Spleen (tissue), 11 donors: ENCODE measurements at regions not wholly inside any gene's neighbourhood (a gene's known extent, or its start where the extent isn't known, plus 50 kb on each side); places are given as distances from the start of the nearest gene placed in this dataset.

Source experiments
- DNase-seq: peaks from one replicate; pipeline ENCODE4 v3.0.0-alpha.2; 2020
- H3K27ac ChIP-seq, 8 donors: fragments of 200-600 bp; sonication (generic) in 7 of 8; 1 replicate in 4 of 8; 2 replicates in 4 of 8; pipeline versions ENCODE4 v1.5.0 to v1.8.0; 2016 to 2021; ENCODE audit warnings: inconsistent platforms in 4 of 8, mild to moderate bottlenecking in 4 of 8, moderate library complexity in 1 of 8
- H3K27me3 ChIP-seq, 7 donors: fragments of 200-600 bp; sonication (generic) in 6 of 7; replicated peaks in 1 of 7; 1 replicate in 4 of 7; 2 replicates in 3 of 7; pipeline versions ENCODE4 v1.5.0 to v1.8.0; 2016 to 2021; ENCODE audit warnings: inconsistent platforms in 3 of 7, mild to moderate bottlenecking in 1 of 7
- H3K36me3 ChIP-seq, 6 donors: fragments of 200-600 bp; sonication (generic) in 5 of 6; 1 replicate in 4 of 6; 2 replicates in 2 of 6; pipeline versions ENCODE4 v1.5.0 to v1.8.0; 2016 to 2021; ENCODE audit warnings: inconsistent platforms in 2 of 6
- H3K4me1 ChIP-seq, 6 donors: fragments of 200-600 bp; sonication (generic) in 5 of 6; 1 replicate in 3 of 6; 2 replicates in 3 of 6; pipeline versions ENCODE4 v1.5.0 to v1.8.0; 2016 to 2021; ENCODE audit warnings: inconsistent platforms in 3 of 6
- H3K4me3 ChIP-seq, 8 donors: fragments of 200-600 bp; sonication (generic) in 7 of 8; 1 replicate in 4 of 8; 2 replicates in 4 of 8; pipeline versions ENCODE4 v1.5.0 to v1.8.0; 2016 to 2021; ENCODE audit warnings: inconsistent platforms in 4 of 8, mild to moderate bottlenecking in 4 of 8, moderate library complexity in 2 of 8
- H3K9me3 ChIP-seq, 8 donors: fragments of 200-600 bp; sonication (generic) in 7 of 8; 1 replicate in 4 of 8; 2 replicates in 4 of 8; pipeline versions ENCODE4 v1.5.0 to v1.8.0; 2016 to 2021; ENCODE audit warnings: inconsistent platforms in 4 of 8
- CTCF ChIP-seq, 11 experiments: fragments of 200-600 bp in 7 of 11; fragments of 450-650 bp in 4 of 11; sonication (generic) in 4 of 11; IDR thresholded peaks in 8 of 11; conservative IDR thresholded peaks in 3 of 11; 1 replicate in 7 of 11; 2 replicates in 4 of 11; pipeline versions ENCODE4 v1.4.0 to v1.8.0; 2016 to 2021; ENCODE audit warnings: antibody characterized with exemption in 11 of 11, inconsistent platforms in 4 of 11, mild to moderate bottlenecking in 1 of 11
- POLR2A ChIP-seq, 3 donors: fragments of 450-650 bp; IDR thresholded peaks; one replicate each; pipeline ENCODE4 v1.5.1; 2017; ENCODE audit warnings: antibody characterized with exemption in 3 of 3, mild to moderate bottlenecking in 1 of 3
- POLR2AphosphoS5 ChIP-seq, 3 donors: sonication (generic); formaldehyde crosslinking; IDR thresholded peaks; one replicate each; pipeline ENCODE4 v1.5.1; 2017; ENCODE audit warnings: antibody characterized with exemption in 3 of 3
- WGBS, 5 donors: extraction: QIAGEN DNeasy Blood & Tissue Kit in 3 of 5; methylation state at CpG; one replicate each; pipeline versions ENCODE4 v1.1.5 to v1.1.7; 2013 to 2018; 5-methylcytosine and 5-hydroxymethylcytosine counted together
- intact Hi-C: fragments of 100-400 bp; cut with DNase I; formaldehyde crosslinking; loops from one replicate; pipeline ENCODE4 v1.15.0; 2023; ENCODE audit warnings: low total_unique reads
- donor health status: healthy with polysubstance abuse.
- donor health status: DM: no; HTN: no; CAD: no; lungs with moderate emphysema.
- donor health status: DM: no; HTN: no; CAD: no.
- donor health status: Bipolar disorder and iron deficiency.
- donor health status: healthy.
- donor health status: DM: no; HTN: no; CAD: no.
- donor health status: DM: yes; HTN: yes; CAD: no.

- Histone ChIP-seq H3K36me3 (no peaks in the 10 kb centered on the region), H3K27me3 (no peaks in the 10 kb centered on the region), H3K4me1 (no peaks in the 10 kb centered on the region), H3K9me3 (peaks cover 0 to 60% (median 41%) of the 10 kb centered on the region in 8 donors), H3K4me3 (no peak overlapping the region), H3K27ac (no peak overlapping the region)
- TF ChIP-seq POLR2AphosphoS5 (IDR thresholded peaks at IDR 0.05): no peak
- TF ChIP-seq POLR2A (IDR thresholded peaks at IDR 0.05): no peak
- TF ChIP-seq CTCF (IDR thresholded peaks at IDR 0.05 in 8 of 11, conservative IDR thresholded peaks at IDR 0.05 in 3 of 11): no peak
- WGBS, 5 donors: 75 to 88% (median 81%) methylated on average over 2 of the region's 2 CpGs
- intact Hi-C loops: no loop called here
- DNase-seq: no peak
Observed at GRCh38 chr10:33688506-33688905, 354.0 kb upstream of the NRP1 start.

GRCh38 chr10:33684211-33684611 is 349.7 kb upstream of the NRP1 start:
- Histone ChIP-seq H3K36me3 (no peaks in the 10 kb centered on the region), H3K27me3 (no peaks in the 10 kb centered on the region), H3K4me3 (no peak overlapping the region), H3K27ac (no peak overlapping the region), H3K4me1 (no peaks in the 10 kb centered on the region), H3K9me3 (peaks cover 0 to 26% (median 9%) of the 10 kb centered on the region in 8 donors)
- intact Hi-C loops: no loop called here
- no peak for DNase-seq
- TF ChIP-seq CTCF (IDR thresholded peaks at IDR 0.05 in 8 of 11, conservative IDR thresholded peaks at IDR 0.05 in 3 of 11): no peak
- TF ChIP-seq POLR2AphosphoS5 (IDR thresholded peaks at IDR 0.05): no peak
- TF ChIP-seq POLR2A (IDR thresholded peaks at IDR 0.05): no peak
- 76 to 85% (median 83%) methylated on average over 2 of the region's 2 CpGs for WGBS, 5 donors

GRCh38 chr10:33681595-33681994 is 347.1 kb upstream of the NRP1 start:
- Histone ChIP-seq H3K4me3 (no peak overlapping the region), H3K27ac (no peak overlapping the region), H3K27me3 (no peaks in the 10 kb centered on the region), H3K9me3 (peaks cover 0 to 7% (median 0%) of the 10 kb centered on the region in 8 donors), H3K36me3 (no peaks in the 10 kb centered on the region), H3K4me1 (no peaks in the 10 kb centered on the region)
- DNase-seq: no peak
- intact Hi-C loops: no loop called here
- 25 to 51% (median 41%) methylated on average over 1 of the region's 1 CpG for WGBS, 5 donors
- no peak for TF ChIP-seq POLR2AphosphoS5 (IDR thresholded peaks at IDR 0.05)
- TF ChIP-seq POLR2A (IDR thresholded peaks at IDR 0.05): no peak
- TF ChIP-seq CTCF (IDR thresholded peaks at IDR 0.05 in 8 of 11, conservative IDR thresholded peaks at IDR 0.05 in 3 of 11): no peak

- Histone ChIP-seq H3K4me3 (no peak overlapping the region), H3K4me1 (peaks cover 0 to 11% (median 4%) of the 10 kb centered on the region in 6 donors), H3K27me3 (no peaks in the 10 kb centered on the region), H3K36me3 (no peaks in the 10 kb centered on the region), H3K27ac (no peak overlapping the region), H3K9me3 (peaks cover 0 to 7% (median 0%) of the 10 kb centered on the region in 8 donors)
- WGBS, 5 donors: 82 to 88% (median 85%) methylated on average over 5 of the region's 5 CpGs
- no peak for DNase-seq
- TF ChIP-seq POLR2A (IDR thresholded peaks at IDR 0.05) (no peak), CTCF (IDR thresholded peaks at IDR 0.05 in 8 of 11, conservative IDR thresholded peaks at IDR 0.05 in 3 of 11) (no peak), POLR2AphosphoS5 (IDR thresholded peaks at IDR 0.05) (no peak)
- intact Hi-C loops: no loop called here
Observed at GRCh38 chr10:33680036-33680435, 345.6 kb upstream of the NRP1 start.
